GM18868 (cell line): ENCODE measurements at regions not wholly inside any gene's neighbourhood (a gene's known extent, or its start where the extent isn't known, plus 50 kb on each side); places are given as distances from the start of the nearest gene placed in this dataset.

ENCODE experiments used
- ATAC-seq: cut with Tn5 transposase; IDR thresholded peaks from one replicate; pipeline ENCODE4 v1.9.1; 2021; ENCODE audit warnings: mild to moderate bottlenecking, moderate library complexity; ENCODE audit not compliant: unreplicated experiment

DNA sequence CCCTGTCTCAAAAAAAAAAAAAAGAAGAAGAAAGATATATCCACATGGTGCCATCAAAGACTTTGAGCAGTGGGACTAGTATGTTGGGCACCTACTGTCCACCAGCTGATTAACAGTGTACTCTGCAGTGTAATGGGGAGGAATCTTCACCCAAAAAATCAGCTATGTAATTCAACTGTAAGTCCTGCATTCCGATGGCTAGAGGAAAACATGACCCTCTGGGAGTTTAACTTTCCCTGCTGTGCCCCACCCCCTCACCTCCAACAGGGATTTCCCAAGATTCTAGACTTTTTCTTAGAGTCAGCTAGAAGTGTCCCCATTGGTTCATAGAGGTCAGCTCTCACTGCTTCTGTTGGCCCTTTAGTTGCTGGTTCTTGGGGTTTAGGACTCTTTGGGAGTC is 221.2 kb upstream of the CLINT1 start:
- ATAC-seq: no peak

DNA sequence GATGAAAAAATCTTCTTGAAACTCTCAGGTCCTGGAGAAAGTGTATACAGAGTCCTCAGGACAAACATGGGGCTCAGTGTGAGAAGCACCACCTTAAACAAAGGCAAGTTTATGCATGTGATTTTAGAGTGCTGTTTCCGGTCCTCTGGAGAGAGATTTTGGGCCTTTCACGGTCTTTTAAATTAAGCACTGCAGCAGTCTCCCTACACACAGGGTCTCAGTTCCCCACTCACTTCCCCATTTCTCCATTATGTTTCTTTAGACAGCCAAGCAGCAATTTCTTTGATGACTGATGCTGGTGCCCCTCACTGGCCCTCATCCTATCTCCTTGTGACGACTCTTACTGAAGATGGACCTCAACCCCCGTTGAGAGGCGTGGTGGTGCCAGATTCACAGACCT is 220.2 kb upstream of the CLINT1 start:
- no peak for ATAC-seq

DNA sequence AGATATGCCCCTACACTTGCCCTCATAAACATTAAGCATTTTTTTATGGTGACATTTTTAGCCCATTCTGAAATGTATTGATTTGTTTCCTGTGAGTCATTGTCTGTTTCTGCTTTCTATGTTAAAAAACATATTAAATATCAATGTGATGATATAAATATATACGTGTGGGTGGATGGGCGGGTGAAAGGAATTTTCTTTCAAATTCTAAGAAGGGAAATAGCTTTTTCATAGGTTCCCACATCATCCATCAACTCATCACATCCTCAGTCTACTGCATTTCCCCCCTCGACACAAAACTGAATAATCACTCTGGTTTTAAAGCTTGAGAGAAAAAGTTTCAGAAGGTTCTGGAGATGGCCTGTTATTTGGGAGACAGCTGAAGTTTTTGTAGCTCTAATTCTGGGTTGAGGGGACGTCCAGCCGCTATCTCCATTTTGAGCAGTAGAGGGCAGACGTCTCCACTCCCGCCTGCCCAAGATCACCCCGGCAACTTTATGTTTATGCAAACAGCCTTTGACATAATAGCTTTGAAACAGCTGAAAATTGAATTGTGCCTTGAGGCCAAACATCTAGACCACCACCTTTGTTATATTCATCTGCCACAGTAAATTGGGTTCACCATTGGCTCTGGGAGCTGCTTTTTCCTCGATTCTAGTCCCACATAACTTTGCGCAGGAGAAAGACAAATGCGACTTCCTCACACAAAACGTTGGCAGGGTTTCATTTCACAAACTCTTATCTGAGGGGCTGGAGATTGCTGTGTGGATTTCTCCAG is 216.2 kb upstream of the CLINT1 start:
- peak; percentile 70 for ATAC-seq

DNA sequence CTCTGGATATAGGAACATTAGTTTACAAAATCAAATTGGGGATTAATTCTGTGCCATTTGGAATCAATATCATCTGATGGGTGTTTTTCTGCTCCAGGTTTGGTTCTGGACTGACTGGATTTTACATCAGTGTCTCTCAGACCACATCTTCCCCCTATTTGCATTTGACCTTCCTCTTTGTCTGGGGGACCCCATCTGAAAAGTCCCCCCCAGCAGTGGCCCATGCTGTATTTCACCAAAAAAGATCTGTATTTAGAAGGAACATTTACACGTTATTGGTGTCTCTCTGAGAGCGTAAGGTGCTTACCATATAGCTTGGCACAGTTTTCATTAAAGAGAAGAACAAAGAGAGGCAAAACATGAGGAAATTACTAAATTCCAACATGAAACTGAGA is 215.6 kb upstream of the CLINT1 start:
- ATAC-seq: no peak

DNA sequence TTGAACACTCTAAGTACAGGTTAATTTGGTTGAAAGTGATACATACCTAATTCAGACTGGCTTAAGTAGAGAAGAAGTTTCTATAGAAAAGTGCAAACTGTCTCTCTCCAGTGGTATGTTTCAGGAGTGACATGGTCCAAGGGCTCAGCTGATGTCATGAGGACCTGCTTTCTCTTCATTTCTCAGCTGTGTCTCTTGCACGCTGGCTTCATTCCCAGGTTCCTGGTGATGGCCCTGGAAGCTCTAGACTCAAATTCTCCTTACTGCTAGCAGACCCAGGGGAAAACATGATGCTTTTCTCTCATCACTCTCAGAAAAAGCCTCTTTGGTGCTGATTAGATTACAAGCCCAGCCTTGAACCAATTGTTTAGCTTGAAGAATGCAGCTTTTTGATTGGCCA is 211.9 kb upstream of the CLINT1 start:
- no peak for ATAC-seq

DNA sequence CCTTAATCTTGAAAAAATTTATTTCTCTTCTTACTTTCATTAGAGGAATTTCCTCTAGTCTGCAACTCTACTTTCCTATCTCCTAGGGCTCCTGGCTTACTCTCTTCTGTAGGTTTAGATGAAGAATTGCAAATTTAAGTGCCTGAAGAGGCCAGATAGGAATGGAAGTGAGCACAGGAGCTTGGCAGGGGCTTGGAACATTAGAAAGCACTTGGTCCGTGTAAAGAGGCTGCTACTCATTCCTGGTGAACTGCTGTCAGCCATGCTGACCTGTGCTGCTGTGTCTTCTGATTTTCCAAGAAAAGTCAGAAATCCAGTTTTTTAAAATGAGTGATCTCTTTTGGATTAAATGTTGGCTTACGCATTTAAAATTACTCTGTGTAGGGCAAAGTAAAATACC is 210.9 kb upstream of the CLINT1 start:
- no peak for ATAC-seq

DNA sequence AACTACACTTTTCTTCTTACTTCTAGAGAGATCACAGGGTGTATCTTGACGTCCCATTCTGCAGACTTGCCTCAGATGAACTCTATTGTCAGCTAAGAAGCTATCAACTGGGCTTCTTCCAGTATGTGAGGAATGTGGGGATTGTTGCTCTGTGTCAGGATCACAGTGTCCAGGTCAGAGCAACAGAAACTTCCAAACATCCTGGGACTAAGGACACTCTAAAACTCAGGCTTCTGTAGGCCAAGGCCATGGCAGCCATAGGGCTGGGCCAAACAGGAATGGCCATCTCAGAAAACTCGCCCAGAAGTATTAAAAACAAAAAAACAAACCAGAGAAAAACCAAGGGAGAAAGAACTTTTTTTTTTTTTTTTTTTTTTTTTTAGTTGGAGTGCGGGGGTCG is 210.0 kb upstream of the CLINT1 start:
- no peak for ATAC-seq

DNA sequence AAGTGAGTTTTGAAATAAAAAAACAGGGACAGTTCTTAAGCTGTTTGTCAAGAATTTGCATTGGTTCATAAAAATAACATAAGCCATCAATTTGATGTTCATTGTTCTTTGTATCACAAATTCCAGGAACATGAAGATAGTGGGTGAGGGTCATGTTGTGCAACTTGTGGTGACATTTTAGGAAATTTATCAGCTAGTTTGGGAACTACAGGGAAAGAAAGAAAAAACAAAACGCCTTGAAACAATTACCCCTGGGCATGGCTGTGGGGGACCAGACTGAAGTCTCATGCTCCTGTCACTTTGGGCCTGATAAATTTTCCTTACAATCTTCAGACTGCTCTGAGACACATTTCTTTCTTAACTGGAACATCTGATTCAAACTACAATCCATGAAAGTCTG is 207.1 kb upstream of the CLINT1 start:
- ATAC-seq: no peak

DNA sequence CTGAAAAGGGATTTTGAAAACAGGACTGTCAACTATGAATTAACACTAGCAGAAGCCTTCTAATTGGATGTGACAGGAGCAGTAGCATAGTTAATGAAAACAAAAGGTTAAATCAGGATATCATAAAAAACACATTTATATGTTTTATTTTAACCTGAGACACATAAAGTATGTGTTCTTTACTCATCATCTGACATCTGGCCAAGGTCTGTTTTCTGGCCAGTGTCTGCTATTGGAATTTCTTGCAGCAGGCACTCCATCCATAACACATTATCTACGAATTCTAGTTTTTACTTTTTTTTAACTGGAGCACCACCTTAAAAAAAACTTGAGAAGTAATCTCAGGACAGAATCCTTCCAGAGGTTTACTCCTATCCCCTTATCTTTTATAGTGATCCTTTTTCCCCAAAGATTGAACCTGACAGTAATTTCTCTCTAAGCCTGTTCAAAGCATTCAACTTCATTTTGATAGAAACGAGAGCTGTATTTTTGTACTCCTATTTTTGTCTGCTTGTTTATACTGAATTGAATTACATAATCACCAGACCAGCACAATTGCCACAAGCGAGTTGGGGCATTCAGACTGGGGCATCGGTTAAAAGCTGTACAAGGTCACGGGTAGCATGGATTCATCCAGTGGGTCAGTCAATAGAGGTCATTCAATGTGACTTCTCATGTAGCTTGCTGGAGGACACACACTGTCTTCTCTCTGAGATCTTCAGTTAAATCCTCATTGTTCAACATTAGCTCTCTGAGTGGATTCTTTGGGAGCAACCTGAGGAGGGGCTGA is 205.6 kb upstream of the CLINT1 start:
- no peak for ATAC-seq

DNA sequence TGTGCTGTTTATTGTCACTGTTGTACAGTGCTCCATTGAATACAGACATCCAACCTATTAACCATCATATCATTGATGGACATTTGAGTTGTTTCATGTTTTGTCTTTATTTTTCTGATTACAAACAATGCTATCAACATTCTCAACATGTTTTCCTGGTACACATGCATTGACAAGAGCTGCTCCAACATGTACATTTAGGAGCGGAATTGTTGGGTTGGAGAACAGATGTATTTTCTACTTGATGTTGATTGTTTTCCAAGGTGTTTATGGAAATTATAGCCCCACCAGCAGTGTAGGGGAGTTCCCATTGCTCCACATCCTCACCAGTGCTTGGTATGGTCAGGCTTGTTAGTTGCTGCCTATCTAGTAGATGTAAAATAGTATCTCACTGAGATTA is 204.1 kb upstream of the CLINT1 start:
- no peak for ATAC-seq

DNA sequence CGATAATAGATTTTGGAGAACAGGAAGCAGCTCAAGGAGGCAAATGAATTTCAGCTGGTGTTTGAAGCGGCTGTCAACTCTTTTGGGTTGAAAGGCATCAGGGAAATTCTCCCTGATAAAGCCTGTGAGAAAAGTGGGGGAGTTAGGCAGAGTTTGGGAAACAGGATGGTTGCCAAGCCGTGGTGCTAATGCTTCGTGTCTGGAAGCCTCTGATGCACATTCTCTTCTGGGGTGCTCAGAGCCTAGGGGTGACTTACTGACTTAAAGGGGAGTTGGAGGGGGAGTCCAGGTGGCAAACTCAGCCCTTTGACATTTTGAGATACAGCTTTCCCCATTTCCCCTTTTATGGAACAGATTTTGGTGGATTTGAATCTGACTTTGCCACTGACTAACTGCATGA is 202.5 kb upstream of the CLINT1 start:
- no peak for ATAC-seq

DNA sequence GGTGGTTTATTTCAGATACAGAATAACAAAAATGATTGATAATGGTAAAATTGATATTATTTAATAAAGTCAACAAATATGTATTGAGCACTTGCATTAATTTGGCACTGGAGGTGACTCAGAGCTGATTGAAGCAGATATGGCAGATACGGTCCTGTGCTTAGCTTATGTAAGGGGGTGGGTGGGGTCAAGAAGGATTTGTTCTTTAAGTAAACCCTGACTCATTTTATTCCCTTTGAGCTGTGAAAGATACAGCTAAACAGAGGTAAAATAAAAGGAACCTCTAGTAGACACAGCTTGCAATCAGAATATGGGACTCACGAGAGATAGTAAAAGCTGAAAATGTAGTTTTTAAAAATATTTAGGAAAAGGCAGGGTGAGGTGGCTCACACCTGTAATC is 201.3 kb upstream of the CLINT1 start:
- ATAC-seq: no peak

DNA sequence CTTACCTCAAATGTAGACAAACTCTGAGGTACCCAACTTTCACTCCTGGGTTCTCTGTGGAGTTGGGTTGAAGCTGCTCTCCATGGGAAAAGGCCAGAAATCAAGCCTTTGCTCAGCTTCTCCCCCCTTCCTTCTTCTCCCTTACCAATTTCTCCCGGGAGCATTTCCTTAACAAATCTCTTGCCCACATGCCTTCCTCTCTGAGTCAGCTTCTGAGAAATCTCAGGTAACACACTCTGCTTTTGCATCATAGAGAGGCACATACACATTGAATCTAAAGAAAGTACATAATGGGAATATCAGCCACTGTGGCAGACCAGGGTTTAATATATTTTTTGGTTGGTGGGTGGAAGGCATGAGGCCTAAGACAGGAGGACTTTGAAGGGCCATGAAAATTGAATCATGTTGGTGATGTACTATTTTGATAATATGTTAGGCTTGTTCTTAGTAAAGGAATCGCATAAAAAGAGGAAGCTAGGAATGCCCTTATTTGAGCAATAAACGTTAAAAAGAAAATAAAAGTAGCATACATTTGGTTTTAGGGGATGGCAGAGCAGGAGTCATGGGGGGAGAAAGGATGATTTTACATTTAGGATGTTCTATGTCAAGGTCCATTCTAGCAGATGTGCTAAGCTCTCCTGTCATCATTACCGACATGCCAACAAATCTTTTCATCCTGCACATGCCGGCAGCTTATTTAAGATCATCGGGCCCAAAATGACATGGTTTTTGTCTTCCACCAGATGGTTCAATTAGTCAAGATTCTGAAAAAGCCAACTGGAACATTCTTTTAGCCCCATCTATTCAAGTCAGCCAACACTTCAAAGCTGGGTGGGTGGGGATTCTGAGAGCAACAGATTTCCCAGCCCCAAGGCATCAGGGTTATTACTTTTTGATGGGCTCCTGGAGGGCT is 199.5 kb upstream of the CLINT1 start:
- ATAC-seq: no peak

DNA sequence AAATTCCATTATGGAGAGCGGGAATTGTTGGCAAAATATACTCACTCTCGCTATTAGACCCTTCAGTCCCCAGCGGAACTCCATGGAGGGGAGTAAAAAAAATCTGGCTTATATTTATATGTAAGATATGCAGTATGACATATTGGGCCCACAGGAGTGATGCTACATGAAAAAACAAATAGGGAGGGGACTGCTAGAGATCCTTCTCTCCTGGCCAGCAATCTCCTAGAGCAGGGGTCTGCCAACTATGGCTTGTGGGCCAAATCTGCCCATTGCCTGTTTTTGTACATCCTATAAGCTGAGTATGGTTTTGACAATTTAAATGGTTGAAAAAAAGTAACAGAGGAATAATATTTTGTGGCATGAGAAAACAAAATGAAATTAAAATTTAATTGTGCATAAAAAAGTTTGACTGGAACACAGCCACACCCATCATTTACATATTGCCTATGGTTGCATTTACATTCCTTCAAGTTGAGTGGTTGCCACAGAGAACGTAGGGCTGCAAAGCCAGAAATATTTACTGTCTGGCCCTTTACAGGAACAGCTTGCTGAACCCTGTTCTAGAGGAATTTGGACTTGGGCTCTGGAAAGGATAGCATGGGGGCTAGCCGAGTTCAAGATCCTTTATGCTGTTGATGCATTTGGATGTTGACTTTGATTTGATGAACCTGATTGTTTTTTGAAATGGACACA is 197.3 kb upstream of the CLINT1 start:
- no peak for ATAC-seq

DNA sequence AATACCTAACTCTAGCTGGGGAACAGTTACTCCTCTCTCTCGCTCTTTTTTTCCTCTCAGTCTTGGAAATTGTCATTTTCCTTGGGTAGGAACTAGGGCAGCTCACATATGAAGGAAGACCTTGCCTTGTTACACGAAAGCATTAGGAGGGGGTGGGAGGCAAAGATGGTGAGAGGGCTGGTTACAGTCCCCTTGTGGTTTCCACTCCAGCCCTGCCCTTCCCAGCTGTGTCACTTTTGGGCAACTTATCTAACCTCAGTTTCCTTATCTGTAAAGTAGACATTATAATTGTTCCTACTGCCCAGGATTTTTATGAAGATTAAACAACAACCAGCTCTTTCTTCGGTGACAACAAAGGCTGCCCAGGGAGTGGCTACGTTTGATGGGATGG is 196.2 kb upstream of the CLINT1 start:
- ATAC-seq: no peak

DNA sequence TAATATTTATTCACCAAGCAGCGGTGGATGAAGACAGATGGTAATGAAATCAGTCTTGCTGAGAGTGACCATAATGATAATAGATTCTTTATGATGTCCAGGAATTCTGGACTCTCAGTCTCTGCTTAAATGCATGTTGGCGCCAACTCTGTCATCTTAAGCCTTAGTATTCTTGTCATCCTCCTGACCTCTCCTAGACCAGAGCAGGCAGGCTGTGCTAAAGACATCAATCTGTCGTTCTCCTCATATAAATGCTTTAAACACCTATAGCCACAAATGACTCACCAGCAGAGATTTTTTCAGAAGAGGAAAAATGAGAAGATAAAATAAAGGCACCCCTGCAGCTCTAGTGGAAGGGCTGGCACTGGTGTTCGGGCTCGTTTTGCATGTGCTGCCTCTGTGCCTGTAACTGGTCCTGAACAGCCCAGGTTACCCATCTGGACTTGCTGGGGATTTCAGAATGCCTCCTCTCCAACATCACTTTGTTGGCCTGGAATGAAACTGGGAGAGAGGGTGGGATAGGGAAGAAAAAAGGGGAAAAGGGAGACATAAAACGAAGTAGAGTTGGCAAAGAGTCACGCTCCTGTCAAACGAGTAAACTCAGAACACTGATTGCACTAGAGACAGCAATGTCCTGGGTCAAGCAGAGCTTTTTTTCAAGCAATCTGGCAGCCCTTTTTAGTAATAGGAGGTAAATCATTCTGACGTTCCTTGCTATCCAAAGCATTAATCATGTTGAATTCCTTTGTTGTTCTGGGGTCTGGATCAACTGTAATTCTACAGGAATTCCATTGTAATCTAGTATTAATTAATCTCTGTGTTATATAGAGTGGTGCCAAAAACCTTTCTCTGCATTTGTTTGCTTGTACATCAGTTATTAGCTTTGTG is 195.5 kb upstream of the CLINT1 start:
- no peak for ATAC-seq

DNA sequence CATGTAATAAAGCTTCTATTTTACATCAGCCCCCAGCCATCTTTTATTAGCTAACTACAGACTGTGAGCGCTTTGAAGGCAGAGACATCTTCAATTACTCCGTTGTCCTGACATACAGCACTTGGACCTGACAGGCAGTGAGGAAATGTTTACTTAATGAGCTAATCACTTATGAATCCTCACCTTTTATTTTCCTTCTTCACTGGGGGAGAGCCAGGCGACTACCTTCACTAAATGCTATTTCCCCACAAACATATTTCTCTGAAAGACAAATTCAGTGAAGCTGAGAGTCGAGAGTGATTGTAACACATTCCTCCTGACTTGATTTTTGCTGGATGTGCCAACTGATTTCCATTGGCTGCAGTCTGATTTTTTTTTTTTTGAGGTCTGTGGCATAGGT is 192.1 kb upstream of the CLINT1 start:
- no peak for ATAC-seq

DNA sequence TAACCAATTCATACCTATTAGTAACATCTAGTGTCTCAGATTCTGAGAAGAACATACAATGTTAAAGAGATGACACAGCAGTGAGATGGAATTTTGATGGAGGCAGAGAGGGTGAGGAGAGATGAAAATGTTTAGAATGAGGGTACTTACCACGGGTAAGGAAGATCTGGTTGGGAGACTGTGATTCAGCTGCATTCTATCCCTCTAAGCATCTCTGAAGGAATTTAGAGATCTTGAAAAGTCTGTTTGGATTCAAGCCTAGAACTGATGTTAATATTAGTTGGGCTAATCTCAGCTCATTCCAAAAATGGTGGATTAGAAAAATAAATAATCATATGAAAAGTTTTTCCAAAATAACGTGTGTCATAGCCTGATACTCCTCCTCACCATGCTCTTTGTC is 191.5 kb upstream of the CLINT1 start:
- no peak for ATAC-seq

DNA sequence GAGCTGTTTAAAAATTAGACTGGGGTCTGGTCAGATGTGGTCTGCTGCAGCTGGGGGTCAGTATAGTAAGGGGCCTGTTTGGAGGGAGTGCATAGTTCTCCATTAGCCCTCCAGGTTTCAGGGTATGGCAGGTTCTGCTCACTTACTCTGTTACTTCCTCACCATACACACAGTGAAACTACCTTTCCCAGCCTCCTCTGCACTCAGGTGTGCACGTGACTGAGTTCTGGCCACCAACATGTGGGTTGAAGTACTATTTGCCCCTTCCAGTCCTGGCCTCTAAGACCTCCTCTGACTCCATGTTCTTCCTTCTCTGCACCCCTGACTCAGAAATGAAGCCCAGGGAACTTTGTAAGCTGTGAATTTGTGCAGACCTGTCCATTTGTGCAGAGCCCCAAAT is 190.5 kb upstream of the CLINT1 start:
- no peak for ATAC-seq

DNA sequence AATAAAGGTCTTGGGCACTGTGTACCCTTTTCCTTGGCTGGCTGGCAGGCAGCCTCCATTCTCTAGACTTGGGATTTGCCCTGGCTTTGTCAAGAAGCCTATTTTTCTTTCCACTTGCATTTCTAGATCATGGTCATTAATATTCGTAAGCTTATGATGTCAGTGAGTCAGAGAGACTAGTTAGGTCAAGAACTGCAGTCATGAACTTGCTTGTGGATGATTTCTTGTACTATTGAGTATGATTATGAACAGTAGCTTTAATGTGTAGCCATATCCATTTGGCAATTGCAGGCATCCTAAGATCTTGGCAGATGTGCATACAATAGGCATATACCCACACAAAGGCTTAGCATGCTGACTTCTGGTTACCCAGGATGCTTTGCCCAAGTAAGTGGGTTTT is 186.8 kb upstream of the CLINT1 start:
- ATAC-seq: no peak
